GM19397 (cell line): ENCODE measurements at regions not wholly inside any gene's neighbourhood (a gene's known extent, or its start where the extent isn't known, plus 50 kb on each side); places are given as distances from the start of the nearest gene placed in this dataset.
"Not testable (repeated sequence)": the region's sequence is repeated elsewhere in the genome, so short reads cannot be mapped to it uniquely, and the experiment has no call there.

Experiments used
- ATAC-seq: cut with Tn5 transposase; IDR thresholded peaks from one replicate; pipeline ENCODE4 v1.9.1; 2021; ENCODE audit warnings: mild to moderate bottlenecking, moderate library complexity; ENCODE audit not compliant: unreplicated experiment

- ATAC-seq, result no peak
Observed at GRCh38 chr6:16912756-16913155, 151.5 kb upstream of the ATXN1 start.

GRCh38 chr6:16911088-16911487 is 149.8 kb upstream of the ATXN1 start:
- ATAC-seq, result no peak

GRCh38 chr6:16909658-16910360 is 148.5 kb upstream of the ATXN1 start:
- no peak for ATAC-seq

- no peak for ATAC-seq
Observed at GRCh38 chr6:16907991-16908390, 146.7 kb upstream of the ATXN1 start.

- ATAC-seq, result no peak
Observed at GRCh38 chr6:16904957-16905356, 143.7 kb upstream of the ATXN1 start.

GRCh38 chr6:16903470-16903869 is 142.2 kb upstream of the ATXN1 start:
- no peak for ATAC-seq

GRCh38 chr6:16902502-16902901 is 141.2 kb upstream of the ATXN1 start:
- ATAC-seq, result no peak

- no peak for ATAC-seq
Observed at GRCh38 chr6:16901782-16902181, 140.5 kb upstream of the ATXN1 start.

GRCh38 chr6:16901306-16901705 is 140.0 kb upstream of the ATXN1 start:
- no peak for ATAC-seq

- ATAC-seq, result no peak
Observed at GRCh38 chr6:16898640-16899396, 137.6 kb upstream of the ATXN1 start.

GRCh38 chr6:16897669-16898068 is 136.4 kb upstream of the ATXN1 start:
- ATAC-seq, result no peak

GRCh38 chr6:16894301-16894700 is 133.0 kb upstream of the ATXN1 start:
- ATAC-seq, result no peak

- ATAC-seq, result not testable (repeated sequence)
Observed at GRCh38 chr6:16891110-16891509, 129.8 kb upstream of the ATXN1 start.

- ATAC-seq, result no peak
Observed at GRCh38 chr6:16885411-16886160, 124.3 kb upstream of the ATXN1 start.

GRCh38 chr6:16884526-16884925 is 123.3 kb upstream of the ATXN1 start:
- ATAC-seq, result no peak

GRCh38 chr6:16883414-16883813 is 122.2 kb upstream of the ATXN1 start:
- no peak for ATAC-seq

- ATAC-seq, result no peak
Observed at GRCh38 chr6:16882230-16882629, 121.0 kb upstream of the ATXN1 start.

GRCh38 chr6:16876852-16877251 is 115.6 kb upstream of the ATXN1 start:
- ATAC-seq, result not testable (repeated sequence)

- no peak for ATAC-seq
Observed at GRCh38 chr6:16876201-16876600, 114.9 kb upstream of the ATXN1 start.

- no peak for ATAC-seq
Observed at GRCh38 chr6:16873698-16874097, 112.4 kb upstream of the ATXN1 start.

- ATAC-seq, result no peak
Observed at GRCh38 chr6:16872543-16873235, 111.4 kb upstream of the ATXN1 start.
